Activated T-cell treated with anti-CD3 and anti-CD28 coated beads for 1 hour (primary cell): ENCODE measurements at regions not wholly inside any gene's neighbourhood (a gene's known extent, or its start where the extent isn't known, plus 50 kb on each side); places are given as distances from the start of the nearest gene placed in this dataset.
"Not testable (repeated sequence)": the region's sequence is repeated elsewhere in the genome, so short reads cannot be mapped to it uniquely, and the experiment has no call there.

Experiments used
- DNase-seq: peaks from one replicate; pipeline ENCODE4 v3.0.0-alpha.2; 2020; ENCODE audit warnings: low read depth

DNA sequence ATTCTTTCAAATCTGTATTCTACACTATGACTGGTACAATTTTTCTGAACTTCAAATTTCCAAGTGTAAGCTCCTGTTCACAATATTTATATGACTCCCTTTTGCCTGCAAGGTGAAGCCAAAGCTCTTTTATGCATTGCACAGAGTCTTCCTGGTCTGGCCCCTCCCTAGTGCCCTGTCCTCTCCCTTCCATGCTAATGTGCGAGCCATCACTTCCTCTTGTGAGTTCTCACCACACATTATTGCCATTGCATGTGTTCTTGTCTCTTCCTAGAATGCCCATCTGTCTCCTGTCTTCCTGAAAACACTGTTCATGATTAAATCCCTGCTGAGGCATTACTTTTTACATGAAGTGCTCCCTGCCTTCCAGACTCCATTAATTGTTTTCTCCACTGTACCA is 169.9 kb downstream of the MC4R start:
- DNase-seq = no peak

DNA sequence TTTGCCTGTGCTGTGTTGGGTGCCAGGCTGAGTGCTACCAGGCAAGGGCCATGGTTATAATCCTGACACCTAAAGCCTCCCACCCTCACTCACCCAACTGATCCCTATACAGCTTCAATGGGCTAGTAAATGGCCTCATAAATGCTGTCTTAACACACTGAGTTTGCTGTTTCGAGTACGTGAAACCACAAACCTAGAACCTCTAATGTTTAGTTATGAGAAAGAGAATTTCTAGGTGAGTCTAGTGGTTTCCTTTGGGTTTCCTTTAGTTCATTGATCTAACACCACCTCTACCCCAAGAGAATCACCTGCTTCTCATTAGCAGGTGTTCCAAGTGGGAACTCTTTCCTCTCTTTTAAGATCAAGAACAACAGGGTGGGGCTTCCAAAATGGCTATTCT is 172.0 kb downstream of the MC4R start:
- DNase-seq = no peak

DNA sequence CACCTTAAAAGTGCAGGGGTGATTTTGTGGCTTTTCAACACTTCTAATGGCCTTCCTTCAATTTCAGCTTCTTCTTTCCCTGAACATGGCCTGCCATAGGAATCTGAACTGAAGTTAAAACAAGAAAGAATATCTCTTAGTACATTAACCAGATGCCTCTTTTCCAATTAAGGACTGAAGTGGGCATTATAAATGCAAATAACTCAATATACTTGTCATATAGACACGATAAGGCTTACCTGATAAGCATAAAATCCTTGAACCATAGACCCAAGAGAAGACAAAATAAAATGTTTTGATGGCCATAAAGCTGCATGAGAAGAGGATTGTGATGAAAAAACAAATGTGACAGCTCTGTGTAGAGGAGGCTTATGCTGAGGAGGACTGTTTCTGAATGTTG is 173.1 kb downstream of the MC4R start:
- no peak for DNase-seq

DNA sequence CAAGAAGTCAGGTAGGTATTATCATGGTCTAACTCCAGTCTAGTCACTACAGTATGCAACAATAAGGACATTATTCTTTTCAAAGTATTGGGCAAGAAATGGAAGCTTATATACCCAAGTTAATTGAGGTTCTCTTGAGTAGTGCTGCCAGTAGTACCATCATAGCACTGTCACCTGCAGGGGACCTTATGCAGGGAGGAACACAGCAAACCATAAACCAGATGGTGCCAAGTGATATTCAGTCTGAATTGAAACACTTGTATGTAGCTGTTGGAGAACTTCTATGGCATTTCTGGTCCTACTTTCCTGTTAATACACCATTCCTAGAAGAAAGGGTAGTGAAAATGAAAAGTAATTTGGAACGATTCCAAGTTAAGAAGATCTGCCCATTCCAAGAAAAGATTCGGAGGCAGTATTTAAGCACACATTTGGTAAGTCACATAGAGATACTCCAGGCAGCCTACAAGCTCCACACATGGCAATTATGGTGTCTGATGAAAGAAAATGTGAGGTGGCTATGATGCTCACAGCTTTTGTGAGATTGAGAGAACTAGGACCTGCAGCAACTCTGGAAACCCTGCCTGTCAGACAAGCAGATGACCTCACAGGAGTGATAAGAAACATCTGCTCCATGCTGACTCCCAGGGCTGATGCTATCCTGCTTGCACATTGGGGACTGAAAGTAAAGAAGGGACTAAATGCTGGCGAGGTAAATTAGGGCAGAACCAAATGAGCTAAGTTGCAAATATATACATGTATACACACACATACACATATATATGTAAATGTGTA is 174.7 kb downstream of the MC4R start:
- DNase-seq = no peak

DNA sequence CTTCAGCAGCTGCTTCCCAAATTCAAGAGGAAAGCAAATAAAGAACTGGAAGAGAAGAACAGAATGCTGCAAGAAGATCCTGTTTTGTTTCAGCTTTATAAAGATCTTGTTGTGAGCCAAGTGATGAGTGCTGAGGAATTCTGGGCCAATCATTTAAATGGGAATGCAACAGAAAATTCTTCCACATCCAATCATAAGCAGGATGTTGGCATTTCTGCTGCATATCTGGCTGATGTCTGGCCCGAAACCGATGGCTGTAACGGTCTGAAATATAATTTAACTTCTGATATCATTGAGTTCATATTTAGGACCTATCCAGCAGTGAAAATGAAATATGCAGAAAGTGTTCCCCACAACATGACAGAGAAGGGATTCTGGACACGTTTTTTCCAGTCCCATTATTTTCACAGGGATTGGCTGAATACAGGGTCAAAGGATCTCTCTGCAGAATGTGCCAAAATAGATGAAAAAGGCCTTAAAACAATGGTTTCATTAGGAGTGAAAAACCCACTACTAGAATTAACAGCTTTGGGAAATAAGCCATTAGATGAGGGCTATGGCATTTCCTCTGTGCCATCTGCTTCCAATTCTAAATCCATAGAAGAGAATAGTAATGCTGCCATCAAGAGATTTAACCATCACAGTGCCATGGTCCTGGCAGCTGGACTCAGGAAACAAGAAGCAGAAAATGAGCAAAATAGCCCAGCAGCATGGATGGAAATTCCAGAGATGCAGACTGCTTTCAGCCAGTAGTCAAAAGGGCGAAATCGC is 175.6 kb downstream of the MC4R start:
- no peak for DNase-seq

DNA sequence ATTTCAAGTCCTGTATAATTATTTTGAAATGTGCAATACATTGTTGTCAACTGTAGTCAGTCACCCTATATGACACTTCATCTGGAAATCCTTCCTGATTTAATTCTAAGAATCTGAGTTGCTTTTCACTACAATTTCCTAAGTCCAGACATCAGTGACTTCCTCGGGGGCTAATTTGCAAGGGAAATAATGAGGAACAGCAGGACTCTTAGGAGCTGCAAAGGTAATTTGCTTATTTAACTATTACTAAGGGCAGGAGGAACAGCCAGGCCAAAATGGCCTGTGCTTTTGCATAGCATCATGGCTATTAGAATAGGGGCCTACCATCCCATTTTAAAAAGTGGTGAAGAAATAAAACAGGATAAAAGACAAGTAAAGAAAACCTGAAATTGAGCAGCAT is 178.8 kb downstream of the MC4R start:
- no peak for DNase-seq

DNA sequence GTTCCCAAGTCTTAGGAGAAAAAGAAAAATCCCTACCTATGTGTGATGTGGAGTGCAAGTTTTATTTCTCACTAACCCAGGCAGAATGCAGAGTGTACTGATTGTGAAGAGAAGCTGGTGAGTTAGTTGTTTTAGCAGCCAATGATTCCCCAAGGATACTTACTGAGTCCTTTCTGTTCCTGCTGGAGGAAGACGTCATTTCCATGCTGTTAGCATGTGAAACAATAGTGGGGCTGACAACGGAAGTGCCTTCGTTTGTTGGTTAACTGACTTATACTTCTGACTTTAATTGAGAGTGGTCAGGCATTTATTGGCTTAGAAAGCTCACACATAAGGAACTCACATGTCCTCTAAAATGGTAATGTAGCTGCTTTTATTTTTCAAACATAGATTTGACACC is 180.6 kb downstream of the MC4R start:
- DNase-seq = no peak

DNA sequence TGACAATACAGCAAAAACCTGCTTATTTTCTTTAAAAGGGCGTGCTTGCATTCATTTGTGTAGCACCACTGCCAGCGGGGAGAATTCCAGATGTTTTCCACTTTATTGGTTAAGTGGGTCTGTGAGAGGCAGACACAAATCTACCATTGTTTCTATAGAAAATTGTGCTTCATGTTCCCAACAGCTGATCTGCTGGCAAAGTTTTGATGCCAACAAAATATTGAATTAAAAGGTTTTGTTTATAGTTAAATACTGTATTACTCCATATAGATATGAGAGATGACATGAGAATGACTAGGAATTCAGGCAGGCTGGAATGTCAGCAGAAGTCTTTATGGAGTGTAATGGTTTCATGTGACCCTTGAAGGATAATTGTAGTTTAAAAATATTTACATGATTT is 182.7 kb downstream of the MC4R start:
- no peak for DNase-seq

DNA sequence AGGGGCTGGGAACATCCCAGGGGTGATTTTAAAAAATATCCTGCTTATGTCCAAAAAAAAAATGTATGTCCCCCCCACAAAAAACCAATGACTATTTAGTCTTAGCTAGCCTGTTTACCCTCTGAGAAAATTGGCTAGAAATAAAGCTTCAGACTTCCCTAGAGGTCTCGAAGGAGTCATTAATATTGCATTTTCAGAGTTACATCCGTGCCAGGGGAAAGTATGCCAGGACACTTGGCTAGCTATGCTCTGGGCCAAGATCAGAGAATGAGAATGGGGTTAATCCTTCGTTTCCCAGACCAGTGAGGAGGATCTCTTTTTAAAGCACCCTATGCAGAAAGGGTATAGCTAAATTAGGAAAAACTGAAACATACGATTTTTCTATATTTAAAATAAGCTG is 183.6 kb downstream of the MC4R start:
- no peak for DNase-seq

DNA sequence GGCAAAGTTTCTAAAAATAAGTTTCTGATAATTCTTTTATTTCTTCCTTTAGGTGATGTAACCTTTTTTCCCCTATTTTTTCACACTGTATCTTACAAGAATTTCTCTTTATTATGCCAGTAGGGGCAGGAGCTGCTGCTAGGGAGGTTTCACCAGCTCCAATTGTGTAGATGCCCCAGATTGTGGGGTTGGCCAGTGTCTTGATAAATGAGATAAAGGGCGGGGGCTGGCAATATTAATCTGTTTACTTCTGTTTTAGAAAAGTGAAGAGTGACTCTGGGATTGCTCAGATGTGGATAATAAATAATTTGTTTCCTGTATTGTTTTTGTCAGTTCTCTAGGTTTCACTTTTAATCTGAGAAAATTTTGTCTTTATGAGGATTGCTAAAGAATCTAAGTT is 190.4 kb downstream of the MC4R start:
- DNase-seq = no peak

DNA sequence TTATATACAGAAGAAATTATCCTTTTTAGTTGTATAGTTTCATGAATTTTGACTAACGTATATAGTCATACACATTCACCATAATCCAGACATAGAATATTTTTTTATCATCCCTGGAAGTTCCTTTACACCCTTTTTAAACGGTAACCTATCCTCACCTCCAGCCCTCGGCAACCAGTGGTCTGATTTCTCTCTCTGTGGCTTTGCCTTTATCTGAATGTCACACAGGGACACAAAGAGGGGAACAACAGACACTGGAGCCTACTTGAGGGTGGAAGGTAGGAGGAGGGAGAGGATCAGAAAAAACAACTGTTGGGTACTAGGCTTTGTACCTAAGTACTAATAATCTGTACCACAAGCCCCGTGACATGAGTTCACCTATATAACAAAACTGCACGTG is 191.9 kb downstream of the MC4R start:
- no peak for DNase-seq

DNA sequence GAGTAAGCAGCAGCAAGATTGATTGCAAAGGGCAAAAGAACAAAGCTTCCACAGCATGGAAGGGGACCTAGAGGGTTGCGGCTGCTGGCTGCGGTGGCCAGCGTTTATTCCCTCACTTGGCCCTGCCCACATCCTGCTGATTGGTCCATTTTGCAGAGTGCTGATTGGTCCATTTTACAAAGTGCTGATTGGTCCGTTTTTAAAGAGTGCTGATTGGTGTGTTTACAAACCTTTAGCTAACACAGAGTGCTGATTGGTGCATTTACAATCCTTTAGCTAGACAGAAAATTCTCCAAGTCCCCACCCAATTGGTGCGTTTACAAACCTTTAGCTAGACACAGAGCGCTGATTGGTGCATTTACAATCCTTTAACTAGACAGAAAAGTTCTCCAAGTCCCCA is 194.4 kb downstream of the MC4R start:
- not testable (repeated sequence) for DNase-seq

DNA sequence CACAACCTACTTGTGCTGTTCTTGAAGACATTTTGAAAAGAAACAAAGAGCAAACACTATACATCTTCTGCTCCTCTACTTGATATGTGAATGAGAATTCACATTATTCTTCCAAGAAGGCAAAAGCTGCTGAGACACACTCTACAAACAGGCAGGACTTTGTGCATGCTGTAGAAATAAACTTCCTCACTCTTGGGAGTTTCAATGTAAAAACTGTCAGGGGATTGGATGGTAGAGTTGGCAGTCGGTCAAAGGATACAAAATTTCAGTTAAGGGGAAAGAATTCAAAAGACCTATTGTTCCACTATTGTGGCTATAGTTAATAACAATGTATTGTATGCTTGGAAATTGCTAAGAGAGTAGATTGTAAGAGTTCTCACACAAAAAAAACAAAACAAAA is 196.3 kb downstream of the MC4R start:
- DNase-seq = no peak

DNA sequence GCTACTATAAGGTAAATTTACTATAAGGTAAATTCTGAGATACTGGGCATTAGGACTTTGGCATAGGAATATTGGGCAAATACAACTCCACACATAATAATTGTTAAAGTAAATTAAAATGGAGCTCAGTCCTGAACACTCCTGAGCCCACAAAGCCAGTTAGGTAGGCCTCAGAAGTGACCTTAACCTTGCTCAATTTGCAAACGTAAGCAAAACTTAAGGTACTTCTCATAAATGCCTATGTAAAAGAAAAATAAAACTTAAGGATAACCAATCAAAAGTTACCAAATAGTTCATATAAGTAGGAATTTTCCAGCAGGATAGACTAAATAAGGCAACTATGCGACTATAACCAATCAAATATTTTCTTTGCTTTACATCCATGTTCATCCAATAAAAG is 197.7 kb downstream of the MC4R start:
- no peak for DNase-seq

DNA sequence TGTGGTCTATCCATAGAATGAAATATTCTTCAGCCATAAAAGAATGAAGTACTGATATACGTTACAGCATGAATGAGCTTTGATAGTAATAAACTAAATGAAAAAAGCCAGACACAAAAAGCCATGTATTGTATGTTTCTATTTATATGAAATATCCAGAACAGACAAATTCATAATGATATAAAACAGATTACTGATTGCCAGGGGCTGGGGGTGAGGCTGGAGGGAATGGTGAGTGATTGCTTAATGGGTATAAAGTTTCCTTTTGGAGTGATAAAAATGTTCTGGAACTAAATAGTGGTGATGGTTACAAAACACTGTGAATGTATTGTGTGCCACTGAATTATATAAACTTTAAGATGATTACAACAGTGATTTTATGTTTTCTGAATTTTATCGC is 200.5 kb downstream of the MC4R start:
- DNase-seq = no peak

DNA sequence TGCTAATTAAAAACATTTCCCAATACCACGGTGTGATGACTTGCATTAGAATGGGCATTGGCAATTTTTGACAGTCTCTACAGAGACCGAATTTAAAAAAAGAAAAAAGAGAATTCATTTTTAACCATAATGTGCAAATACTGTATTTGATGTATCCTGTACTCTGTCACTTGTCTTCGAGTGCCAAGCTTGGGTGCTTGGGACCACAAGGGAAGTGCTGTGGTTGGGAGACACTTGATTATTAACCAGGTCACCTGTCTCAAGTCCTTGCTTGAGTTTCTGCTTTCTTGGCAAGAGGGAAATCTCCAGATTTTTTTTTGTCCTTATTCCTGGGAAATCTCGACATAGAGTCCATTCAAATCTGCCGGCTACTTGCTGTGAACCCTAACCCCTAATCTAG is 209.0 kb downstream of the MC4R start:
- no peak for DNase-seq

DNA sequence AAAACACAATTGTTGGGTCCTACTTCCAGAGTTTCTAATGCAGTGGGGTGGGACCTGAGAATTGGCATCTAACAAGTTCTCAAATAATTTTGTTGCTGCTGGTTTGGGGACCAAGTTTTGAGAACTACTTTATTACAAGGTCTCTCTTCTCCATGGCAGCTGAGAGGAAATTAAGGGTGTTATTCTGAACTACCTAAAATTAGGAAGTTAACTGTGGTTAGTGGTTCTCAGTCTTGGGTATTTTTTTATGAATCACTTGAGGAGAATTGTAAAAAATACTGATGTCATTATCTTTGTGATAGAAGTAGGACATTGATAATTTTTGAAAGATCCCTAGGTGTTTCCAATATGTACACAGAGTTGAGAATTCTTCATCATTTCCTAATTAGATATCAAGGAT is 210.2 kb downstream of the MC4R start:
- no peak for DNase-seq

DNA sequence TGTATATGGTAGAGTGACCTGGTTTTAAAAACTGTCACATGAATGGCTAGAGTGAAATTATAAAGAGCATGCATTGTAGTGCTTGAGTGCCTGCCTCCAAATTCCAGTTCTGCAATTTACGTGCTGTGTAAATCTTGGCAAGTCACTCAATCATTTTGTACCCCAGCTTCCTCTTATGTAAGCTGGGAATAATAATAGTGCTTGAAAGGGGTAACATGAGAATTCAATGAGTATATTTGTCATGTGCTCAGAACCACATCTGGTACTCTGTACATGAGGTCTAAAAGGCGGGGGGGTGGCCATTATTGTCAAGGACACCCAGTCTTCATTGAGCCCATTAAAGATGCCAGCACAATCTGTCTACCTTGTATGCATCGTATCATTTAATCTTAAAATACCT is 214.8 kb downstream of the MC4R start:
- DNase-seq = no peak

DNA sequence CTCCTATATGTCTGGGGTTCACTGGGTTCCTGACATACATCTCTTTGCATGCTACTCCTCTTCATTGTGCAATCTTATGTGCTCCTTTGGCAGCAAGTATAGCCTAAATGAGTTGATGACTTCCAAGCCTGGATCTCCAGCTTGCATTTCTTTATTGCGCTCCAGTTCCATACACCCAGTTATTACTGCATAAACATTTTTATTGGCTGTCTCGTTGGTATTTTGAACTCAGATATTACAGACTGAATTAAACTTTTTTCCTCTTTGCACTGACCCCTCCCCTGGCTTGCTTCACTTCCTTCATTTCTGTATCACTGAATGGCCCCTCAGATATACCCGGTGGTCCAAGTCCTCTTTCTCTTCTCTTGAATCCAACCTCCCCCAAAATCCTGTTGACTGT is 219.2 kb downstream of the MC4R start:
- DNase-seq = no peak

DNA sequence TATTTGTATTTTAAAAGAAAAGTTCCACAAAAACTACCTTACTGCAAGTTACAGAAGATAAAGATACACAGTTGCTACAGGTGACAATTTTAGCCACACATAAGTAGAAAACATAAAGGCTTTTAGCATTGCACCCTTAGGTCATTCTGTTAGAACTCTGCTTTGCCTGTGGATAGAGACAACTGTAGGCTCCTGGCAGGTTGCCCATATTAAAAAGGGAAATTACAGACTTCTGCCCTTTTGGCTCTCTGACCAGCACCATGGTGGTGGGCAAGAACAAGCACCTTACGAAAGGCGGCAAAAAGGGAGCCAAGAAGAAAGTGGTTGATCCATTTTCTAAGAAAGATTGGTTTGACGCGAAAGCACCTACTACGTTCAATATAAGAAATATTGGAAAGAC is 223.3 kb downstream of the MC4R start:
- DNase-seq = no peak

DNA sequence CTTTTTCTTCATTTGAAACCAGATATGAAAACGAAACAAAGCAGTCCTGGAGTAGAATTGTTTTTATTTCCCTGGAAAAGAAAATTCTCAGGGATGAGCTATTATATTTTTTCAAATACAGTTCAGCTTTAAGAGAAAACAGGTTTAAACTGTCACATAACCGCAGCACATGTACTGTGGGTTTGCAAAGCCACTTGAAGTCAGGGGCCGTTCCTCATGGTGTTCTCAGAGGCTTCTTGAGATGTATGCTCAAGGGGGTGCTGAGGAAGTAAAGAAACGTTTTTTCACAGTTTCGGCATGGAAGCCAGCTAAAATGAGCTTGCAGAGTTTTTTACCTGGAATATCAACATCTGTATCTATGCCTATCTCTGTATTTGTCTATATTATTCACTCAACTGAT is 225.3 kb downstream of the MC4R start:
- DNase-seq = no peak

DNA sequence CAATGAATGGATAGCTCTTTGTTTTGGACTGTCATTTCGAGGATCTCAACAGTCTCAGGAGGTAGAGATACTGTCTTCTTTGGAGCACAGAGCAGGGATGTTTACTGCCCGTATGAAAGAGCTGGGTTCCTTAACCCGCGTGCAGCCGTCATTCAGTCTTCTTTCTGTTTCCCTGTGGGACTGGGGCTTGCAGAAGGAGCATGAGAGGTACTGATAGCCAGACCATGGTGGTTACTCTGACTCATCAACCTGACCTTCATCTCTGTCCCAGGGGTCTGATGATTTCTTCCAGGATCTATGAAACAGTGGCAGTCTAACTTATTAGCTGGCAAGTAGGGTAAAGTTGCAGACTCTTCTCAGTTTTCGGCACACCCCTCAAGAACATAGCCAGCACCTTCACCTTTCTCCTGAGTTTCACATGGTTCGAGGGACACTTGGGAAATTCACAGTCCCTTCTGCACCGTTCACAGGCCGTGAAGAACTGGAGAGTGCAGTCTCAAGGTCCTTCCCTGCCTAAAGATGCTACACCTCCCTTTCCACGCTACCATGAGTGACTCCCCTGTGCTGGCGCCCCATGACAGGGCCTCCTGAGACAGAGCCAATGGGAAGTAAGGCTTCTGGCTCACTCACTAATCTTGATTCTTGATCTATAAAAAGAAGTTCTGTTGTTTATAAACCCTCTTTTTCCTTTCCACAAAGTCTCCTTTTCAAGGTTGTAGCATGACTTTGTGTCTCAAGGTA is 226.2 kb downstream of the MC4R start:
- no peak for DNase-seq

DNA sequence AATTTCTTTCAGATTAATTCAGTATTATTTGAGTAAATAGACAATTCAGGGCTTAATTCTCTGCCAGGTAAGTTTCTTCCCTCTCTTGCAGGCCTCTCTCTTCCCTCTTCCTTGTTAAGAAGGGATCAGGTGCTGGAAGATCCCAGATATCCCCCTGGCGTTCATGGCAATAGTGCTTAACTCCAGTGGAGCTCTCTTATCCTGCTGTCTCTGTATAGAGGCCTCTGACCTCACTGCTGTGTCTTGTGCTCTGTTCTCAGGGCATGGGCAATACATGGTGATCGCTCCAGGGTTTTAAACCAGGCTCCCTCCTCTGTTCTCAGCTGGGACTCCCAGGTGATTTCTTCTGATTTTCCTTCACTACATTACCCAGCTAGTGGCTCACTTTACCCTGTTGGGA is 226.8 kb downstream of the MC4R start:
- DNase-seq = no peak
